Epithelial cell of esophagus (primary cell): ENCODE measurements at regions not wholly inside any gene's neighbourhood (a gene's known extent, or its start where the extent isn't known, plus 50 kb on each side); places are given as distances from the start of the nearest gene placed in this dataset.

Experiments used
- DNase-seq: peaks from one replicate; pipeline ENCODE4 v3.0.0; 2010; ENCODE audit warnings: low read depth
- H3K4me3 ChIP-seq: 2 replicates; pipeline ENCODE4 v1.5.1; 2011; ENCODE audit warnings: mild to moderate bottlenecking, low read length, control low read depth
- CTCF ChIP-seq: IDR thresholded peaks from 2 replicates; pipeline ENCODE4 v1.5.1; 2011; ENCODE audit warnings: low read depth, mild to moderate bottlenecking, low read length, control low read depth, inconsistent platforms; ENCODE audit not compliant: insufficient read depth; ENCODE audit errors: missing control alignments

- TF ChIP-seq CTCF, result no peak
- no peak overlapping the region for H3K4me3 ChIP-seq
- DNase-seq, result no peak
Observed at GRCh38 chr11:127576210-127576609, 575.6 kb upstream of the KIRREL3 start.

- no peak for DNase-seq
- H3K4me3 ChIP-seq, result no peak overlapping the region
- TF ChIP-seq CTCF, result no peak
Observed at GRCh38 chr11:127574478-127574877, 573.9 kb upstream of the KIRREL3 start.

GRCh38 chr11:127568891-127569290 lies 568.3 kb upstream of the KIRREL3 start:
- DNase-seq, result no peak
- no peak for TF ChIP-seq CTCF
- H3K4me3 ChIP-seq, result no peak overlapping the region

- H3K4me3 ChIP-seq, result no peak overlapping the region
- DNase-seq, result no peak
- TF ChIP-seq CTCF, result no peak
Observed at GRCh38 chr11:127567237-127567932, 566.8 kb upstream of the KIRREL3 start.

- no peak for TF ChIP-seq CTCF
- DNase-seq, result no peak
- H3K4me3 ChIP-seq, result no peak overlapping the region
Observed at GRCh38 chr11:127564810-127565209, 564.2 kb upstream of the KIRREL3 start.

- no peak for TF ChIP-seq CTCF
- no peak overlapping the region for H3K4me3 ChIP-seq
- DNase-seq, result no peak
Observed at GRCh38 chr11:127559978-127560377, 559.4 kb upstream of the KIRREL3 start.

GRCh38 chr11:127552446-127552845 lies 551.9 kb upstream of the KIRREL3 start:
- H3K4me3 ChIP-seq, result no peak overlapping the region
- no peak for DNase-seq
- TF ChIP-seq CTCF, result no peak
